Neural progenitor cell (in vitro differentiated cells): ENCODE measurements at regions not wholly inside any gene's neighbourhood (a gene's known extent, or its start where the extent isn't known, plus 50 kb on each side); places are given as distances from the start of the nearest gene placed in this dataset.

ENCODE experiments used
- EZH2 ChIP-seq: fragments of 200-600 bp; sonication (generic); IDR thresholded peaks from 2 replicates; pipeline ENCODE4 v1.6.1; 2017; ENCODE audit warnings: antibody characterized with exemption, mild to moderate bottlenecking, moderate library complexity
- EZH2phosphoT487 ChIP-seq: fragments of 200-600 bp; sonication (generic); IDR thresholded peaks from 2 replicates; pipeline ENCODE4 v1.6.1; 2017; ENCODE audit warnings: antibody characterized with exemption
- TF ChIP-seq, protein P1 (sequence below): fragments of 200-600 bp; sonication (generic); IDR thresholded peaks from 2 replicates; pipeline ENCODE4 v1.5.1; 2017; ENCODE audit warnings: antibody characterized with exemption, mild to moderate bottlenecking

DNA sequence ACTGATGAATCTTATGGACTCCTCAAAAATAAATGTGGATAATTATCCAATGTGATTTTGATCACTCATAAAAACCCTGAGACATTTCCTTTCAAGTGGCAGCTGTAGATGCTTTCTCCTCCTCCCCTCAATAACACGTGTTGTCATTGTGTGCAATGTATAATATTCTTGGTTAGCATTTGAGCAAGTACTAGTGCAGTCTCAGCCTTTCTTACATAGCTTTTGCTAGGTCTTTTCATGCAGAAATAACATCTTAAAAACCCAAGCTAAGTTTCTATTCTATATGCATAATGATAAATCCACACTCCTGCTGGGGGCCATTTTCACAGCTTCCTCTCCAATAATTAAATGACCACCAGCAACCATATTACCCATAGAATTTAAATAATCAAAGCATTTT, 1835.2 kb upstream of the NUDT12 start:
- TF ChIP-seq, protein P1, sequence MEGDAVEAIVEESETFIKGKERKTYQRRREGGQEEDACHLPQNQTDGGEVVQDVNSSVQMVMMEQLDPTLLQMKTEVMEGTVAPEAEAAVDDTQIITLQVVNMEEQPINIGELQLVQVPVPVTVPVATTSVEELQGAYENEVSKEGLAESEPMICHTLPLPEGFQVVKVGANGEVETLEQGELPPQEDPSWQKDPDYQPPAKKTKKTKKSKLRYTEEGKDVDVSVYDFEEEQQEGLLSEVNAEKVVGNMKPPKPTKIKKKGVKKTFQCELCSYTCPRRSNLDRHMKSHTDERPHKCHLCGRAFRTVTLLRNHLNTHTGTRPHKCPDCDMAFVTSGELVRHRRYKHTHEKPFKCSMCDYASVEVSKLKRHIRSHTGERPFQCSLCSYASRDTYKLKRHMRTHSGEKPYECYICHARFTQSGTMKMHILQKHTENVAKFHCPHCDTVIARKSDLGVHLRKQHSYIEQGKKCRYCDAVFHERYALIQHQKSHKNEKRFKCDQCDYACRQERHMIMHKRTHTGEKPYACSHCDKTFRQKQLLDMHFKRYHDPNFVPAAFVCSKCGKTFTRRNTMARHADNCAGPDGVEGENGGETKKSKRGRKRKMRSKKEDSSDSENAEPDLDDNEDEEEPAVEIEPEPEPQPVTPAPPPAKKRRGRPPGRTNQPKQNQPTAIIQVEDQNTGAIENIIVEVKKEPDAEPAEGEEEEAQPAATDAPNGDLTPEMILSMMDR = no peak
- TF ChIP-seq EZH2 = no peak
- no peak for TF ChIP-seq EZH2phosphoT487
